ENCODE measurements at regions not wholly inside any gene's neighbourhood (a gene's known extent, or its start where the extent isn't known, plus 50 kb on each side); places are given as distances from the start of the nearest gene placed in this dataset.

DNA sequence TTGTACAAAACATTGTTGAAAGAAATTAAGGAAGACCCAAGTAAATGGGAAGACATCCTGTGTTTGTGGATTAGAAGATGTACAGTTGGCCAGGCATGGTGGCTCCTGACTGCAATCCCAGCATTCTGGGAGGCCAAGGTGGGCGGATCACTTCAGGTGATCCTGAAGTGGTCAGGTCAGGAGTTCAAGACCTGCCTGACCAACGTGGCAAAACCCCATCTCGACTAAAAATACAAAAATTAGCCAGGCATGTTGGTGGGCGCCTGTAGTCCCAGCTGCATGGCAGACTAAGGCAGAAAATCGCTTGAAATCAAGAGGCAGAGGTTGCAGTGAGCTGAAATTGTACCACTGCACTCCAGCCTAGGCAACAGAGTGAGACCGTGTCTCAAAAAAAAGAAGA, 62.0 kb upstream of the SEPTIN5 start:
- Histone ChIP-seq H3K23ac (ENCODE audit: low read length) (no peak overlapping the region), H3K9ac (ENCODE audit: low read length) (no peak overlapping the region), H2BK120ac (ENCODE audit: low read depth, low read length) (no peak overlapping the region), H3K27ac (ENCODE audit: low read depth, low read length) (no peak overlapping the region), H3K79me2 (ENCODE audit: control insufficient read depth, insufficient read depth, low read length) (no peaks in the 10 kb centered on the region), H3K4me2 (ENCODE audit: low read length) (no peak overlapping the region), H3K4ac (ENCODE audit: low read depth, low read length) (no peak overlapping the region), H3K4me3 (ENCODE audit: low read length) (no peak overlapping the region), H3K56ac (ENCODE audit: low read length) (no peak overlapping the region), H3K79me1 (ENCODE audit: low read length) (no peaks in the 10 kb centered on the region), H4K5ac (ENCODE audit: low read length) (no peak overlapping the region), H3K4me1 (ENCODE audit: control insufficient read depth, low read depth, low read length) (no peaks in the 10 kb centered on the region), H3K27me3 (ENCODE audit: insufficient read depth, low read length, poor library complexity) (no peaks in the 10 kb centered on the region), H2BK5ac (ENCODE audit: low read length) (no peak overlapping the region), H2BK15ac (replicated peaks; ENCODE audit: low read depth) (no peak overlapping the region), H3K18ac (ENCODE audit: low read length) (no peak overlapping the region), H3K36me3 (ENCODE audit: control insufficient read depth, insufficient read depth, low read length) (no peaks in the 10 kb centered on the region), H4K8ac (ENCODE audit: low read depth, low read length) (no peak overlapping the region), H2AK5ac (ENCODE audit: low read length) (no peak overlapping the region)
- WGBS (ENCODE audit: extremely low coverage, insufficient coverage, low lambda C conversion rate), result no CpG with 5 or more reads among the region's 6 CpGs
- no peak for DNase-seq

DNA sequence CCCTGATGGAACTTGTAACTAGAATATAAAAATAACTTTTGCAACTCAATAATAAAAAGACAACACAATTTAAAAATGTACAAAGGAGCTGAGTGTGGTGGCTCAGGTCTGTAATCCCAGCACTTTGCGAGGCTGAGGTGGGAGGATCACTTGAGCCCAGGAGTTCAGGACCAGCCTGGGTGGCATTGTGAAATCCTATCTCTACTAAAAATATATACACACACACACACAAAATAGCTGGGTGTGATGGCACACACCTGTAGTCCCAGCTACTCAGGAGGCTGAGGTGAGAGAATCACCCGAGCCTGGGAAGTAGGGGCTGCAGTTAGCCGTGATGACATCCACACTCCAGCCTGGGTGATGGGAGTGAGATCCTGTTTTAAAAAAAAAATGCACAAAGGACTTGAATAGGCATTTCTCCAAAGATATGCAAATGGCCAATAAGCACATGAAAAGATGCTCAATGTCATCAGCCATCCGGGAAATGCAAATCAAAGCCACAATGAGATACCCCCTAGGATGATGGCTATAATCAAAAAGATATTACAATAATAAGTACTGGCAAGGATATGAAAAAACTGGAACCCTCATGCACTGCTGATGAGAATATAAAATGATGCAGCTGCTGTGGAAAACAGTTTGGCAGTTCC, 59.8 kb upstream of the SEPTIN5 start:
- no peaks in the 10 kb centered on the region for H3K4me1 ChIP-seq (ENCODE audit: control insufficient read depth, low read depth, low read length)
- no peak overlapping the region for H3K4ac ChIP-seq (ENCODE audit: low read depth, low read length)
- H3K4me3 ChIP-seq (ENCODE audit: low read length), result no peak overlapping the region
- H3K18ac ChIP-seq (ENCODE audit: low read length), result no peak overlapping the region
- H3K9ac ChIP-seq (ENCODE audit: low read length), result no peak overlapping the region
- H3K27ac ChIP-seq (ENCODE audit: low read depth, low read length), result no peak overlapping the region
- H3K23ac ChIP-seq (ENCODE audit: low read length), result no peak overlapping the region
- H4K8ac ChIP-seq (ENCODE audit: low read depth, low read length), result no peak overlapping the region
- H3K27me3 ChIP-seq (ENCODE audit: insufficient read depth, low read length, poor library complexity), result no peaks in the 10 kb centered on the region
- no peak overlapping the region for H3K56ac ChIP-seq (ENCODE audit: low read length)
- DNase-seq, result no peak
- H2BK5ac ChIP-seq (ENCODE audit: low read length), result no peak overlapping the region
- H3K79me2 ChIP-seq (ENCODE audit: control insufficient read depth, insufficient read depth, low read length), result no peaks in the 10 kb centered on the region
- H2BK120ac ChIP-seq (ENCODE audit: low read depth, low read length), result no peak overlapping the region
- H2AK5ac ChIP-seq (ENCODE audit: low read length), result no peak overlapping the region
- H3K79me1 ChIP-seq (ENCODE audit: low read length), result no peaks in the 10 kb centered on the region
- no CpG with 5 or more reads among the region's 4 CpGs for WGBS (ENCODE audit: extremely low coverage, insufficient coverage, low lambda C conversion rate)
- no peak overlapping the region for H2BK15ac ChIP-seq (replicated peaks; ENCODE audit: low read depth)
- no peak overlapping the region for H3K4me2 ChIP-seq (ENCODE audit: low read length)
- H3K36me3 ChIP-seq (ENCODE audit: control insufficient read depth, insufficient read depth, low read length), result no peaks in the 10 kb centered on the region
- no peak overlapping the region for H4K5ac ChIP-seq (ENCODE audit: low read length)

DNA sequence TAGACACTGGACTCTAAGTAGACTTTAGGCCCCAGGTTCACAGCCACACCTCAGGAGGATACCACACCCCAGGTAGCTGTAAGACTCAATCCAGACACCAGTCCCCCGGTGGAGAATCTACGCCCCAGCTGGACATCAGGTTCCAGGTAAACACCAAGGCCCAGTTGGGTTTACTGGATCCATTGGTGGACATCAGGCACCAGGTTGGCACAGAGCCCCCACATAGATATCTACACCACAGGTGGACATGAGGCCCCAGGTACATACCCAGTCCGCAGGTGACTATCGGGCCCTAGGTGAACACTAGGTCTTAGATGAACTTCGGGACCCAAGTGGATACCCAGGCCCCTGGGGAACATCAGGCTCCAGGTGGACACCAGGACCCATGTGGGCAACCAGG, 58.9 kb upstream of the SEPTIN5 start:
- H3K27ac ChIP-seq (ENCODE audit: low read depth, low read length), result no peak overlapping the region
- H2AK5ac ChIP-seq (ENCODE audit: low read length), result no peak overlapping the region
- no peaks in the 10 kb centered on the region for H3K79me1 ChIP-seq (ENCODE audit: low read length)
- H3K9ac ChIP-seq (ENCODE audit: low read length), result no peak overlapping the region
- H3K18ac ChIP-seq (ENCODE audit: low read length), result no peak overlapping the region
- H3K23ac ChIP-seq (ENCODE audit: low read length), result no peak overlapping the region
- H3K36me3 ChIP-seq (ENCODE audit: control insufficient read depth, insufficient read depth, low read length), result no peaks in the 10 kb centered on the region
- H3K4me2 ChIP-seq (ENCODE audit: low read length), result no peak overlapping the region
- H2BK15ac ChIP-seq (replicated peaks; ENCODE audit: low read depth), result no peak overlapping the region
- no peaks in the 10 kb centered on the region for H3K4me1 ChIP-seq (ENCODE audit: control insufficient read depth, low read depth, low read length)
- no peak overlapping the region for H2BK5ac ChIP-seq (ENCODE audit: low read length)
- no peak overlapping the region for H3K56ac ChIP-seq (ENCODE audit: low read length)
- no peak overlapping the region for H4K5ac ChIP-seq (ENCODE audit: low read length)
- H3K4me3 ChIP-seq (ENCODE audit: low read length), result no peak overlapping the region
- no peaks in the 10 kb centered on the region for H3K79me2 ChIP-seq (ENCODE audit: control insufficient read depth, insufficient read depth, low read length)
- DNase-seq, result no peak
- no CpG with 5 or more reads among the region's 5 CpGs for WGBS (ENCODE audit: extremely low coverage, insufficient coverage, low lambda C conversion rate)
- H3K4ac ChIP-seq (ENCODE audit: low read depth, low read length), result no peak overlapping the region
- no peaks in the 10 kb centered on the region for H3K27me3 ChIP-seq (ENCODE audit: insufficient read depth, low read length, poor library complexity)
- no peak overlapping the region for H4K8ac ChIP-seq (ENCODE audit: low read depth, low read length)
- H2BK120ac ChIP-seq (ENCODE audit: low read depth, low read length), result no peak overlapping the region

DNA sequence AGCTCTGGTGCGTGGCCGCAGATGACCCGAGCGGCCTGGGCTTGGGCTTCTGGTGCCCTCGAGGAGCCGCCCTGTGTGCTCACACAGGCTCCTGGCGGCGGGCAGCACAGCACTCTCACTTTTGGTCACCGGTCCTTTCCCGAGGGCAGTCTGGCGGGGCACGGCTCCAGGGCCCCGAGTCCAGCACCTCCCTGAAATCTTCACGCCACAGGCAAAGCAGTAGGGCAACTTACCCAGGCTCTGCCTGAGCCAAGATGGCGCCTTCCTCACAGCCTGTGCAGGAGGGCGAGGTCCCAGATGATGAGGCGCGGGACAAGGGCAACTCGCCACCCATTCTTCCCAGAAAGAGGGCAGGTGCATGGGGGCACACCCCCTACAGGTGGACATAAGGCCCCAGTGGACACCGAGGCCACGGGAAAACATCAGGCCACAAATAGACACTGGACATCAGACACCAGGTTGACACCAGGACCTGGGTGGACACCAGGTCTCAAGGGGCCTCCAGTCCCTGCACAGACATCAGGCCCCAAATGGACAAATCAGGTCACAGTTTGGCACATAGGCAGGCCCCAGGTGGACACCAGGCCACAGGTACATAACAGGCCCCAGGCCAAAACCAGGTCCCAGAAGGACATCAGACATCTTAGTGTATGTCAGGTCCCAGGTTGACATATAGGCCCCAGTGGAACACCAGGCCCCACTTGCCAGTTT, 57.6 kb upstream of the SEPTIN5 start:
- Histone ChIP-seq H2AK5ac (ENCODE audit: low read length) (no peak overlapping the region), H3K79me2 (ENCODE audit: control insufficient read depth, insufficient read depth, low read length) (no peaks in the 10 kb centered on the region), H3K4me3 (ENCODE audit: low read length) (no peak overlapping the region), H2BK5ac (ENCODE audit: low read length) (no peak overlapping the region), H3K79me1 (ENCODE audit: low read length) (no peaks in the 10 kb centered on the region), H3K56ac (ENCODE audit: low read length) (no peak overlapping the region), H3K18ac (ENCODE audit: low read length) (no peak overlapping the region), H3K9ac (ENCODE audit: low read length) (no peak overlapping the region), H2BK15ac (replicated peaks; ENCODE audit: low read depth) (no peak overlapping the region), H3K36me3 (ENCODE audit: control insufficient read depth, insufficient read depth, low read length) (no peaks in the 10 kb centered on the region), H3K27ac (ENCODE audit: low read depth, low read length) (no peak overlapping the region), H3K27me3 (ENCODE audit: insufficient read depth, low read length, poor library complexity) (no peaks in the 10 kb centered on the region), H3K4ac (ENCODE audit: low read depth, low read length) (no peak overlapping the region), H4K5ac (ENCODE audit: low read length) (no peak overlapping the region), H4K8ac (ENCODE audit: low read depth, low read length) (no peak overlapping the region), H3K23ac (ENCODE audit: low read length) (no peak overlapping the region), H3K4me2 (ENCODE audit: low read length) (no peak overlapping the region), H3K4me1 (ENCODE audit: control insufficient read depth, low read depth, low read length) (no peaks in the 10 kb centered on the region), H2BK120ac (ENCODE audit: low read depth, low read length) (no peak overlapping the region)
- no CpG with 5 or more reads among the region's 21 CpGs for WGBS (ENCODE audit: extremely low coverage, insufficient coverage, low lambda C conversion rate)
- no peak for DNase-seq

DNA sequence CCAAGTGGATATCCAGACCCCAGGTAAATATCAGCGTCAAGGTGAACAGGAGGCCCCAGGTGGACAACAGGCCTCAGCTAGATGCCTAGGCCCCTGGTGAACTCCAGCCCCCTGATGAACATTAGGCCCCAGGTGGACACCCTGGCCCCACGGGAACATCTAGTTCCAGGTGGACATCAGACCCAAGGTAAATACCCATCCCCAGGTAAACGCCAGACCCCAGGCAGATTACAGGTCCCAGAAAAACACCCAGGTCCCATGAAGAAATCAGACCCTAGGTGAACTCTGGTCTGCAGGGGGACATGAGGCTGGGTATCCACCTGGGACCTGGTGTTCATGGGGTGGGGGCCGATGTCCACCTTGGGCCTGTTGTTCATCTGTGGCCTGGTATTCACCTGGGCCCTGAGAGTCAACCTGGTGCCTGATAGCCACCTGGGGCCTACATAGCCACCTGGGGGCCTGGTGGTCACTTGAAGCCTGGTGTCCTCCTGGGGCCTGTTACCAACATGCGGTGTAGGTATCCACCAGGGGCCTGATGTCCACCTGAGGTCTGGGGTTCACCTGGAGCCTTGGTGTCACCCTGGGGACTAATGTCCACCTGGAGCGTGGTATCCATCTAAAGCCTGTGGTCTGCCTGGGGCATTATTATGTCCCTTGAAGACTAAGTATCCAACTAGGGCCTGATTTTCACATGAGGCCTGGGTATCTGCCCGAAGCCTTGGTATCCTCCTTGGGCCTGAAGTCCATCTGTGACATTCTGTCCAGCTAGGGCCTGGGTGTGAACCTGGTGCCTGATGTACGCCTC, 56.8 kb upstream of the SEPTIN5 start:
- Histone ChIP-seq H3K27me3 (ENCODE audit: insufficient read depth, low read length, poor library complexity) (no peaks in the 10 kb centered on the region), H2BK120ac (ENCODE audit: low read depth, low read length) (no peak overlapping the region), H3K79me2 (ENCODE audit: control insufficient read depth, insufficient read depth, low read length) (no peaks in the 10 kb centered on the region), H3K18ac (ENCODE audit: low read length) (no peak overlapping the region), H3K36me3 (ENCODE audit: control insufficient read depth, insufficient read depth, low read length) (no peaks in the 10 kb centered on the region), H3K27ac (ENCODE audit: low read depth, low read length) (no peak overlapping the region), H3K9ac (ENCODE audit: low read length) (no peak overlapping the region), H4K5ac (ENCODE audit: low read length) (no peak overlapping the region), H2BK15ac (replicated peaks; ENCODE audit: low read depth) (no peak overlapping the region), H3K4me1 (ENCODE audit: control insufficient read depth, low read depth, low read length) (no peaks in the 10 kb centered on the region), H3K79me1 (ENCODE audit: low read length) (no peaks in the 10 kb centered on the region), H3K4me3 (ENCODE audit: low read length) (no peak overlapping the region), H3K23ac (ENCODE audit: low read length) (no peak overlapping the region), H3K56ac (ENCODE audit: low read length) (no peak overlapping the region), H2AK5ac (ENCODE audit: low read length) (no peak overlapping the region), H4K8ac (ENCODE audit: low read depth, low read length) (no peak overlapping the region), H2BK5ac (ENCODE audit: low read length) (no peak overlapping the region), H3K4me2 (ENCODE audit: low read length) (no peak overlapping the region), H3K4ac (ENCODE audit: low read depth, low read length) (no peak overlapping the region)
- DNase-seq, result no peak
- WGBS (ENCODE audit: extremely low coverage, insufficient coverage, low lambda C conversion rate), result no CpG with 5 or more reads among the region's 8 CpGs

Measured in mesendoderm (in vitro differentiated cells).